H1 (cell line): ENCODE measurements at regions not wholly inside any gene's neighbourhood (a gene's known extent, or its start where the extent isn't known, plus 50 kb on each side); places are given as distances from the start of the nearest gene placed in this dataset.

Experiments
- ATF2 ChIP-seq: IDR thresholded peaks from 2 replicates; pipeline ENCODE4 v1.6.1; 2012; ENCODE audit warnings: low read length, inconsistent platforms
- ATF3 ChIP-seq: IDR thresholded peaks from 2 replicates; pipeline ENCODE4 v1.6.1; 2011; ENCODE audit warnings: low read depth, mild to moderate bottlenecking, low read length; ENCODE audit not compliant: insufficient read depth
- CHD7 ChIP-seq: fragments of 300-600 bp; sonication (generic); IDR thresholded peaks from 2 replicates; pipeline ENCODE4 v1.7.1; 2012; ENCODE audit warnings: low read length, moderate library complexity, mild to moderate bottlenecking, inconsistent platforms; ENCODE audit not compliant: insufficient replicate concordance
- EGR1 ChIP-seq: IDR thresholded peaks from 2 replicates; pipeline ENCODE4 v1.6.1; 2011; ENCODE audit warnings: low read depth, low read length, borderline replicate concordance
- PHF8 ChIP-seq: fragments of 200-600 bp; sonication (generic); conservative IDR thresholded peaks from 2 replicates; pipeline ENCODE4 v1.7.1; 2012; ENCODE audit warnings: low read depth, mild to moderate bottlenecking, inconsistent platforms, low read length, moderate library complexity
- RAD21 ChIP-seq, 2 experiments: IDR thresholded peaks in 1 of 2; conservative IDR thresholded peaks in 1 of 2; 2 replicates each; pipeline ENCODE4 v1.6.1; 2011; ENCODE audit warnings: low read depth in 2 of 2, low read length in 2 of 2, improper control_type of control experiment in 1 of 2, inconsistent platforms in 1 of 2, mild to moderate bottlenecking in 1 of 2, moderate library complexity in 1 of 2
- RXRA ChIP-seq: IDR thresholded peaks from 2 replicates; pipeline ENCODE4 v1.6.1; 2011; ENCODE audit warnings: low read depth, mild to moderate bottlenecking, low read length, moderate library complexity; ENCODE audit not compliant: insufficient read depth
- TAF1 ChIP-seq: IDR thresholded peaks from 2 replicates; pipeline ENCODE4 v1.6.1; 2011; ENCODE audit warnings: mild to moderate bottlenecking, low read depth, low read length

GRCh38 chr10:22779331-22780019, 65.1 kb upstream of the PIP4K2A start (continued):
- no peak for TF ChIP-seq CHD7
- TF ChIP-seq PHF8: no peak
- no peak for TF ChIP-seq RAD21 (IDR thresholded peaks at IDR 0.05 in 1 of 2, conservative IDR thresholded peaks at IDR 0.05 in 1 of 2; ENCODE audit: low read depth in 2 of 2, low read length in 2 of 2)
- no peak for TF ChIP-seq TAF1
- TF ChIP-seq ATF2: no peak
- TF ChIP-seq RXRA: no peak
- TF ChIP-seq ATF3: no peak
- no peak for TF ChIP-seq EGR1
